Non-pigmented ciliary epithelial cell (primary cell): ENCODE measurements at regions not wholly inside any gene's neighbourhood (a gene's known extent, or its start where the extent isn't known, plus 50 kb on each side); places are given as distances from the start of the nearest gene placed in this dataset.
"Not testable (repeated sequence)": the region's sequence is repeated elsewhere in the genome, so short reads cannot be mapped to it uniquely, and the experiment has no call there.

Source experiments
- DNase-seq: peaks from one replicate; pipeline ENCODE4 v3.0.0-alpha.2; 2010; ENCODE audit warnings: low read depth

GRCh38 chr18:8913606-8914403 is 188.7 kb upstream of the NDUFV2 start:
- not testable (repeated sequence) for DNase-seq

GRCh38 chr18:8914404-8915264 is 187.9 kb upstream of the NDUFV2 start:
- DNase-seq: not testable (repeated sequence)

GRCh38 chr18:8920856-8921787 is 181.4 kb upstream of the NDUFV2 start:
- not testable (repeated sequence) for DNase-seq

- no peak for DNase-seq
Observed at GRCh38 chr18:8926464-8926863, 176.0 kb upstream of the NDUFV2 start.

- no peak for DNase-seq
Observed at GRCh38 chr18:8928044-8928443, 174.5 kb upstream of the NDUFV2 start.

- no peak for DNase-seq
Observed at GRCh38 chr18:8928847-8929780, 173.4 kb upstream of the NDUFV2 start.

- DNase-seq: no peak
Observed at GRCh38 chr18:8930990-8931616, 171.4 kb upstream of the NDUFV2 start.

- no peak for DNase-seq
Observed at GRCh38 chr18:8932866-8933265, 169.6 kb upstream of the NDUFV2 start.

- DNase-seq: no peak
Observed at GRCh38 chr18:8933714-8934284, 168.7 kb upstream of the NDUFV2 start.

- DNase-seq: not testable (repeated sequence)
Observed at GRCh38 chr18:8935346-8935745, 167.2 kb upstream of the NDUFV2 start.

GRCh38 chr18:8936619-8937018 is 165.9 kb upstream of the NDUFV2 start:
- no peak for DNase-seq

- no peak for DNase-seq
Observed at GRCh38 chr18:8937160-8938094, 165.1 kb upstream of the NDUFV2 start.

- no peak for DNase-seq
Observed at GRCh38 chr18:8938817-8939216, 163.7 kb upstream of the NDUFV2 start.

- no peak for DNase-seq
Observed at GRCh38 chr18:8942021-8942908, 160.2 kb upstream of the NDUFV2 start.

GRCh38 chr18:8942909-8943545 is 159.5 kb upstream of the NDUFV2 start:
- no peak for DNase-seq

GRCh38 chr18:8943900-8944870 is 158.3 kb upstream of the NDUFV2 start:
- peak; percentile 40 for DNase-seq
